Ramos (cell line): ENCODE measurements at regions not wholly inside any gene's neighbourhood (a gene's known extent, or its start where the extent isn't known, plus 50 kb on each side); places are given as distances from the start of the nearest gene placed in this dataset.
"Not testable (repeated sequence)": the region's sequence is repeated elsewhere in the genome, so short reads cannot be mapped to it uniquely, and the experiment has no call there.

Source experiments
- in situ Hi-C: fragments of 300-500 bp; cut with MboI; formaldehyde crosslinking; loops from one replicate; pipeline ENCODE4 v1.14.3; 2022; ENCODE audit warnings: low sequenced_read_pairs; ENCODE audit not compliant: unreplicated experiment

GRCh38 chr2:57386305-57386704, 660.3 kb upstream of the VRK2 start:
- in situ Hi-C loops, result no loop called here

- in situ Hi-C loops, result no loop called here
These were observed 650.1 kb upstream of the VRK2 start for GRCh38 chr2:57396355-57397098.

- in situ Hi-C loops, result no loop called here
These were observed 648.9 kb upstream of the VRK2 start for GRCh38 chr2:57397550-57398360.

- in situ Hi-C loops, result no loop called here
These were observed 647.5 kb upstream of the VRK2 start for GRCh38 chr2:57399057-57399456.

GRCh38 chr2:57402096-57402495, 644.5 kb upstream of the VRK2 start:
- in situ Hi-C loops, result no loop called here

- in situ Hi-C loops, result no loop called here
These were observed 643.9 kb upstream of the VRK2 start for GRCh38 chr2:57402755-57403154.

GRCh38 chr2:57407772-57408201, 638.8 kb upstream of the VRK2 start:
- in situ Hi-C loops, result no loop called here

- in situ Hi-C loops, result no loop called here
These were observed 638.0 kb upstream of the VRK2 start for GRCh38 chr2:57408587-57408986.

- in situ Hi-C loops, result no loop called here
These were observed 629.6 kb upstream of the VRK2 start for GRCh38 chr2:57417007-57417406.

- in situ Hi-C loops, result not testable (repeated sequence)
These were observed 627.7 kb upstream of the VRK2 start for GRCh38 chr2:57418859-57419346.

- in situ Hi-C loops, result no loop called here
These were observed 616.8 kb upstream of the VRK2 start for GRCh38 chr2:57429831-57430230.

GRCh38 chr2:57432528-57432927, 614.1 kb upstream of the VRK2 start:
- in situ Hi-C loops, result no loop called here

GRCh38 chr2:57434441-57434840, 612.2 kb upstream of the VRK2 start:
- in situ Hi-C loops, result no loop called here

GRCh38 chr2:57434972-57435371, 611.6 kb upstream of the VRK2 start:
- in situ Hi-C loops, result no loop called here

- in situ Hi-C loops, result no loop called here
These were observed 609.5 kb upstream of the VRK2 start for GRCh38 chr2:57437077-57437476.

GRCh38 chr2:57440437-57440836, 606.2 kb upstream of the VRK2 start:
- in situ Hi-C loops, result no loop called here

- in situ Hi-C loops, result no loop called here
These were observed 603.5 kb upstream of the VRK2 start for GRCh38 chr2:57443086-57443485.

GRCh38 chr2:57443973-57444521, 602.6 kb upstream of the VRK2 start:
- in situ Hi-C loops, result no loop called here

- in situ Hi-C loops, result no loop called here
These were observed 601.7 kb upstream of the VRK2 start for GRCh38 chr2:57444752-57445430.

- in situ Hi-C loops, result no loop called here
These were observed 597.8 kb upstream of the VRK2 start for GRCh38 chr2:57448816-57449215.

GRCh38 chr2:57450170-57450569, 596.4 kb upstream of the VRK2 start:
- in situ Hi-C loops, result no loop called here
